Calu3 (cell line): ENCODE measurements at regions not wholly inside any gene's neighbourhood (a gene's known extent, or its start where the extent isn't known, plus 50 kb on each side); places are given as distances from the start of the nearest gene placed in this dataset.

Experiments used
- BruUV-seq: library from RNA; stranded (reverse); fragments of 400-500 nt; replicated peaks from 2 replicates; lab custom pipeline; 2021; lab: Mats Ljungman, UMichigan
- CTCF ChIA-PET: fragments of 300-600 bp; sonication (Branson Sonifier 250); formaldehyde crosslinking; loops from one replicate; lab custom pipeline; 2022; ENCODE audit warnings: antibody characterized with exemption; lab: Charles Lee
- DNase-seq: peaks from one replicate; pipeline ENCODE4 v3.0.0; 2022
- H3K27ac Mint-ChIP-seq: one replicate; pipeline ENCODE4 v1.8.0; 2022; ENCODE audit warnings: mixed read lengths; ENCODE audit not compliant: unreplicated experiment
- H3K27me3 Mint-ChIP-seq: one replicate; pipeline ENCODE4 v1.8.0; 2022; ENCODE audit warnings: mixed read lengths; ENCODE audit not compliant: unreplicated experiment
- H3K36me3 Mint-ChIP-seq: one replicate; pipeline ENCODE4 v1.8.0; 2022; ENCODE audit warnings: mild to moderate bottlenecking, moderate library complexity, mixed read lengths; ENCODE audit not compliant: insufficient read depth, unreplicated experiment
- H3K4me1 Mint-ChIP-seq: one replicate; pipeline ENCODE4 v1.8.0; 2022; ENCODE audit warnings: mild to moderate bottlenecking, low read depth, mixed read lengths; ENCODE audit not compliant: unreplicated experiment
- H3K4me3 Mint-ChIP-seq: one replicate; pipeline ENCODE4 v1.8.0; 2022; ENCODE audit warnings: mild to moderate bottlenecking, low read depth, moderate library complexity, mixed read lengths; ENCODE audit not compliant: unreplicated experiment
- H3K9me3 Mint-ChIP-seq: one replicate; pipeline ENCODE4 v1.8.0; 2022; ENCODE audit warnings: low read depth, mixed read lengths; ENCODE audit not compliant: unreplicated experiment
- CTCF ChIP-seq: fragments of 200-600 bp; IDR thresholded peaks from one replicate; pipeline ENCODE4 v1.8.0; 2022; ENCODE audit warnings: antibody characterized with exemption; ENCODE audit not compliant: unreplicated experiment
- intact Hi-C: fragments of 100-400 bp; cut with micrococcal nuclease; formaldehyde crosslinking; loops from one replicate; pipeline ENCODE4 v1.10.0; 2022; ENCODE audit not compliant: unreplicated experiment

DNA sequence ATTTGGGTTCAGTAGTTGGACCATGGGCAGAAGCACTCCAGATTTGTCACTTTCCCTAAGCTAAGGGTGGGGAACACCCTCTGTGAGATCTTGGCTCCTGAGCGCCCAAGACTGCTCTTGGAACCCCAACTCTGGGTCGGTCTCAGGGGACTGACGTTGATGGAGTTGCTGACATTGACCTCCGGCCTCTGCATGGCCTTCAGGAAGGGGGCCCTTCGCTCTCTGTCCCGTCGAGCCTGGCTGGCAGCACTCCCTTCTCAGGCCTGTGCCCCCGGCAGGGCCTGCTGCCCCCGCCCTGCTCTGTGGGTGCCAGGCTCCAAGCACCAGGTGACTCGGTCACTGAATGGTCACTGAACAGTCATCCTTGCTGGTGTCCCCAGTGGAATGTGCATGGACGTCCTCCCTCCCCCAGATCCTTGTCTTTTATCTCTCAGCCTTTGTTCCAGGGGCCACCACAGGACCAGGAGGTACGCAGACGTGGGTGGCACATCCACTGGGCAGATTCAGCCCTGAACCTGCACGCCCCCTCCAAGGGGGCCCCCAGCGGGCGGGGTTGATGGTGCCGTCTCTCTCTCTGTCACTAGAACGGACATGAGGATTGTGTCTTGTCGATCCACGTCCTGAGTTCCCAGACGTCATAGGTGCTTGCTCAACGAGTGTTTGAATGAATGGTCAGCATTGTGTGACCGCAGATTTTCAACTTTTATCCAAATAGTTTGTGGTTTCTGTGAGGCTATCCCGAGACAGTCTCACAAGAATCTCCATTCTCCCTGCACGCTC, 314.5 kb downstream of the SEC14L1 start:
- H3K36me3 Mint-ChIP-seq: peaks cover 79% of the 10 kb centered on the region
- no peaks in the 10 kb centered on the region for H3K27me3 Mint-ChIP-seq
- no peak overlapping the region for H3K4me3 Mint-ChIP-seq
- intact Hi-C loops: loop anchor here (10.0 kb wide), 1 partner anchor 120 kb away; no protein-coding TSS in a partner anchor
- H3K4me1 Mint-ChIP-seq: peaks cover 46% of the 10 kb centered on the region
- H3K27ac Mint-ChIP-seq: peak overlapping the region; percentile 19
- H3K9me3 Mint-ChIP-seq: no peaks in the 10 kb centered on the region
- no peak for DNase-seq
- BruUV-seq: no TSS peak
- TF ChIP-seq CTCF: no peak
- CTCF ChIA-PET: no interaction called here

DNA sequence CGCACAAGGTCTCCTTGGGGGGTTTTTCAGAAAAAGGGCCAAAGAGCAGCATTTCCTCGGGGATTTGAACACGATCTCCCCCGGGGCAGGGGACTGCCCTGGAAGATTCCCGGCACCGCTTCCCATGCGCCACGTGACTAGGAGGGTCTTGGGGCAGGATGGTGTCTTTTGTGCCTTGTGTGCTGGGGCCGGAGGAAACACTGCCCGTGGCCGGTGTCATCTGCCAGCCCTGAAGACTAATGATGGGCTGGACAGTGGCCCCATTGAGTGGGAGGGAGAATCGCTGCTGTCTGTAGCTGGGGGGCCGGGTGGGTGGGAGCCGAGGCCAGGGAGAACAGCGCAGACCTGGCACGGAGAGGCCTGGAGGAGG, 315.1 kb downstream of the SEC14L1 start:
- no peak for DNase-seq
- intact Hi-C loops: loop anchor here (10.0 kb wide), 1 partner anchor 121 kb away; no protein-coding TSS in a partner anchor
- BruUV-seq: no TSS peak
- Mint-ChIP-seq H3K27ac (no peak overlapping the region), H3K36me3 (peaks cover 76% of the 10 kb centered on the region), H3K4me1 (peaks cover 40% of the 10 kb centered on the region), H3K9me3 (no peaks in the 10 kb centered on the region), H3K4me3 (no peak overlapping the region), H3K27me3 (no peaks in the 10 kb centered on the region)
- no peak for TF ChIP-seq CTCF
- CTCF ChIA-PET: no interaction called here

- H3K27me3 Mint-ChIP-seq: no peaks in the 10 kb centered on the region
- intact Hi-C loops: loop anchor here (10.0 kb wide), 1 partner anchor 122 kb away; no protein-coding TSS in a partner anchor
- H3K36me3 Mint-ChIP-seq: peaks cover 73% of the 10 kb centered on the region
- no peak overlapping the region for H3K4me3 Mint-ChIP-seq
- TF ChIP-seq CTCF: no peak
- H3K4me1 Mint-ChIP-seq: peaks cover 39% of the 10 kb centered on the region
- CTCF ChIA-PET: no interaction called here
- H3K9me3 Mint-ChIP-seq: no peaks in the 10 kb centered on the region
- no peak for DNase-seq
- H3K27ac Mint-ChIP-seq: no peak overlapping the region
- BruUV-seq: no TSS peak
Measured at GRCh38 chr17:77456271-77456950, 315.6 kb downstream of the SEC14L1 start.

- intact Hi-C loops: loop anchor here (10.0 kb wide), 1 partner anchor 122 kb away; no protein-coding TSS in a partner anchor
Measured at GRCh38 chr17:77456951-77457548, 316.3 kb downstream of the SEC14L1 start.

More at GRCh38 chr17:77456951-77457548, 316.3 kb downstream of the SEC14L1 start:
- no peak overlapping the region for H3K27ac Mint-ChIP-seq
- H3K4me3 Mint-ChIP-seq: no peak overlapping the region
- no peaks in the 10 kb centered on the region for H3K9me3 Mint-ChIP-seq
- CTCF ChIA-PET: no interaction called here
- no peak for TF ChIP-seq CTCF
- no peaks in the 10 kb centered on the region for H3K27me3 Mint-ChIP-seq
- peaks cover 70% of the 10 kb centered on the region for H3K36me3 Mint-ChIP-seq
- no TSS peak for BruUV-seq
- no peak for DNase-seq
- peaks cover 40% of the 10 kb centered on the region for H3K4me1 Mint-ChIP-seq
